PC-3 (cell line): ENCODE measurements at regions not wholly inside any gene's neighbourhood (a gene's known extent, or its start where the extent isn't known, plus 50 kb on each side); places are given as distances from the start of the nearest gene placed in this dataset.

Source experiments
- CTCF ChIP-seq: fragments of 300-600 bp; sonication (generic); conservative IDR thresholded peaks from 2 replicates; pipeline ENCODE4 v1.5.1; 2017; ENCODE audit warnings: antibody characterized with exemption, low read depth, mild to moderate bottlenecking, low read length
- EZH2 ChIP-seq: fragments of 300-600 bp; sonication (generic); IDR thresholded peaks from one replicate; pipeline ENCODE4 v1.6.1; 2017; ENCODE audit warnings: antibody characterized with exemption, mild to moderate bottlenecking, low read length; ENCODE audit not compliant: unreplicated experiment
- EZH2phosphoT487 ChIP-seq: fragments of 300-600 bp; sonication (generic); IDR thresholded peaks from 2 replicates; pipeline ENCODE4 v1.6.1; 2018; ENCODE audit warnings: mild to moderate bottlenecking, antibody characterized with exemption, low read length, borderline replicate concordance

- TF ChIP-seq CTCF (no peak), EZH2phosphoT487 (no peak), EZH2 (no peak)
Measured at GRCh38 chr1:193388683-193389082, 202.3 kb upstream of the B3GALT2 start.
